ENCODE measurements at regions not wholly inside any gene's neighbourhood (a gene's known extent, or its start where the extent isn't known, plus 50 kb on each side); places are given as distances from the start of the nearest gene placed in this dataset.
A peak's percentile ranks its signal among the peaks of the same experiment; 100 is the strongest.

- Histone ChIP-seq H3K27me3 (ENCODE audit: control insufficient read depth, insufficient read depth, low read length) (no peaks in the 10 kb centered on the region), H3K4me3 (ENCODE audit: low read length) (no peak overlapping the region), H3K36me3 (ENCODE audit: control insufficient read depth, insufficient read depth, low read length) (no peaks in the 10 kb centered on the region), H3K27ac (ENCODE audit: low read depth, low read length) (no peak overlapping the region), H3K9ac (ENCODE audit: low read length) (no peak overlapping the region), H3K4me1 (ENCODE audit: control insufficient read depth, insufficient read depth, low read length) (no peaks in the 10 kb centered on the region)
Measured at GRCh38 chr18:56176751-56177150, 461.6 kb downstream of the TXNL1 start.

GRCh38 chr18:56175330-56176001 lies 462.9 kb downstream of the TXNL1 start:
- Histone ChIP-seq H3K27me3 (ENCODE audit: control insufficient read depth, insufficient read depth, low read length) (no peaks in the 10 kb centered on the region), H3K4me1 (ENCODE audit: control insufficient read depth, insufficient read depth, low read length) (no peaks in the 10 kb centered on the region), H3K36me3 (ENCODE audit: control insufficient read depth, insufficient read depth, low read length) (no peaks in the 10 kb centered on the region), H3K27ac (ENCODE audit: low read depth, low read length) (no peak overlapping the region), H3K9ac (ENCODE audit: low read length) (no peak overlapping the region), H3K4me3 (ENCODE audit: low read length) (no peak overlapping the region)

GRCh38 chr18:56173542-56174220 lies 464.7 kb downstream of the TXNL1 start:
- Histone ChIP-seq H3K27me3 (ENCODE audit: control insufficient read depth, insufficient read depth, low read length) (no peaks in the 10 kb centered on the region), H3K4me1 (ENCODE audit: control insufficient read depth, insufficient read depth, low read length) (no peaks in the 10 kb centered on the region), H3K27ac (ENCODE audit: low read depth, low read length) (no peak overlapping the region), H3K36me3 (ENCODE audit: control insufficient read depth, insufficient read depth, low read length) (no peaks in the 10 kb centered on the region), H3K9ac (ENCODE audit: low read length) (no peak overlapping the region), H3K4me3 (ENCODE audit: low read length) (no peak overlapping the region)

- H3K9ac ChIP-seq (ENCODE audit: low read length), result no peak overlapping the region
- no peak overlapping the region for H3K27ac ChIP-seq (ENCODE audit: low read depth, low read length)
- H3K36me3 ChIP-seq (ENCODE audit: control insufficient read depth, insufficient read depth, low read length), result no peaks in the 10 kb centered on the region
- H3K4me1 ChIP-seq (ENCODE audit: control insufficient read depth, insufficient read depth, low read length), result peaks cover 9% of the 10 kb centered on the region
- no peaks in the 10 kb centered on the region for H3K27me3 ChIP-seq (ENCODE audit: control insufficient read depth, insufficient read depth, low read length)
- H3K4me3 ChIP-seq (ENCODE audit: low read length), result no peak overlapping the region
Measured at GRCh38 chr18:56172527-56172926, 465.9 kb downstream of the TXNL1 start.

GRCh38 chr18:56171848-56172247 lies 466.5 kb downstream of the TXNL1 start:
- Histone ChIP-seq H3K27me3 (ENCODE audit: control insufficient read depth, insufficient read depth, low read length) (no peaks in the 10 kb centered on the region), H3K4me3 (ENCODE audit: low read length) (no peak overlapping the region), H3K27ac (ENCODE audit: low read depth, low read length) (no peak overlapping the region), H3K4me1 (ENCODE audit: control insufficient read depth, insufficient read depth, low read length) (peaks cover 14% of the 10 kb centered on the region), H3K36me3 (ENCODE audit: control insufficient read depth, insufficient read depth, low read length) (no peaks in the 10 kb centered on the region), H3K9ac (ENCODE audit: low read length) (no peak overlapping the region)

- peak overlapping the region; percentile 77 for H3K27ac ChIP-seq (ENCODE audit: low read depth, low read length)
- no peaks in the 10 kb centered on the region for H3K27me3 ChIP-seq (ENCODE audit: control insufficient read depth, insufficient read depth, low read length)
- no peaks in the 10 kb centered on the region for H3K36me3 ChIP-seq (ENCODE audit: control insufficient read depth, insufficient read depth, low read length)
- H3K9ac ChIP-seq (ENCODE audit: low read length), result no peak overlapping the region
- peaks cover 17% of the 10 kb centered on the region for H3K4me1 ChIP-seq (ENCODE audit: control insufficient read depth, insufficient read depth, low read length)
- no peak overlapping the region for H3K4me3 ChIP-seq (ENCODE audit: low read length)
Measured at GRCh38 chr18:56168049-56168781, 470.2 kb downstream of the TXNL1 start.

- peak overlapping the region; percentile 77 for H3K27ac ChIP-seq (ENCODE audit: low read depth, low read length)
- H3K9ac ChIP-seq (ENCODE audit: low read length), result no peak overlapping the region
- peaks cover 22% of the 10 kb centered on the region for H3K4me1 ChIP-seq (ENCODE audit: control insufficient read depth, insufficient read depth, low read length)
- no peak overlapping the region for H3K4me3 ChIP-seq (ENCODE audit: low read length)
- H3K27me3 ChIP-seq (ENCODE audit: control insufficient read depth, insufficient read depth, low read length), result no peaks in the 10 kb centered on the region
- H3K36me3 ChIP-seq (ENCODE audit: control insufficient read depth, insufficient read depth, low read length), result no peaks in the 10 kb centered on the region
Measured at GRCh38 chr18:56167366-56167765, 471.0 kb downstream of the TXNL1 start.

GRCh38 chr18:56166914-56167313 lies 471.5 kb downstream of the TXNL1 start:
- Histone ChIP-seq H3K27ac (ENCODE audit: low read depth, low read length) (peak overlapping the region; percentile 40), H3K27me3 (ENCODE audit: control insufficient read depth, insufficient read depth, low read length) (no peaks in the 10 kb centered on the region), H3K9ac (ENCODE audit: low read length) (no peak overlapping the region), H3K36me3 (ENCODE audit: control insufficient read depth, insufficient read depth, low read length) (no peaks in the 10 kb centered on the region), H3K4me3 (ENCODE audit: low read length) (no peak overlapping the region), H3K4me1 (ENCODE audit: control insufficient read depth, insufficient read depth, low read length) (peaks cover 26% of the 10 kb centered on the region)

GRCh38 chr18:56165601-56166355 lies 472.6 kb downstream of the TXNL1 start:
- Histone ChIP-seq H3K27me3 (ENCODE audit: control insufficient read depth, insufficient read depth, low read length) (no peaks in the 10 kb centered on the region), H3K4me3 (ENCODE audit: low read length) (no peak overlapping the region), H3K27ac (ENCODE audit: low read depth, low read length) (no peak overlapping the region), H3K36me3 (ENCODE audit: control insufficient read depth, insufficient read depth, low read length) (no peaks in the 10 kb centered on the region), H3K9ac (ENCODE audit: low read length) (no peak overlapping the region), H3K4me1 (ENCODE audit: control insufficient read depth, insufficient read depth, low read length) (peaks cover 27% of the 10 kb centered on the region)

GRCh38 chr18:56162311-56163265 lies 475.8 kb downstream of the TXNL1 start:
- H3K27me3 ChIP-seq (ENCODE audit: control insufficient read depth, insufficient read depth, low read length), result no peaks in the 10 kb centered on the region

GRCh38 chr18:56161566-56162260 lies 476.7 kb downstream of the TXNL1 start:
- peak overlapping the region; percentile 44 for H3K27ac ChIP-seq (ENCODE audit: low read depth, low read length)
- H3K36me3 ChIP-seq (ENCODE audit: control insufficient read depth, insufficient read depth, low read length), result no peaks in the 10 kb centered on the region
- no peak overlapping the region for H3K9ac ChIP-seq (ENCODE audit: low read length)
- H3K27me3 ChIP-seq (ENCODE audit: control insufficient read depth, insufficient read depth, low read length), result no peaks in the 10 kb centered on the region
- H3K4me3 ChIP-seq (ENCODE audit: low read length), result no peak overlapping the region
- peaks cover 12% of the 10 kb centered on the region for H3K4me1 ChIP-seq (ENCODE audit: control insufficient read depth, insufficient read depth, low read length)

More at GRCh38 chr18:56162311-56163265, 475.8 kb downstream of the TXNL1 start:
- Histone ChIP-seq H3K36me3 (ENCODE audit: control insufficient read depth, insufficient read depth, low read length) (no peaks in the 10 kb centered on the region), H3K4me1 (ENCODE audit: control insufficient read depth, insufficient read depth, low read length) (peaks cover 18% of the 10 kb centered on the region), H3K9ac (ENCODE audit: low read length) (no peak overlapping the region), H3K4me3 (ENCODE audit: low read length) (no peak overlapping the region), H3K27ac (ENCODE audit: low read depth, low read length) (peak overlapping the region; percentile 59)

Data from rectal smooth muscle tissue (tissue), 1 donor.